H9 (cell line): ENCODE measurements at regions not wholly inside any gene's neighbourhood (a gene's known extent, or its start where the extent isn't known, plus 50 kb on each side); places are given as distances from the start of the nearest gene placed in this dataset.

Experiments used
- DNase-seq: peaks from one replicate; pipeline ENCODE4 v3.0.0-alpha.2; 2017
- H2AFZ ChIP-seq: one replicate; pipeline ENCODE4 v1.6.1; 2013; ENCODE audit warnings: mild to moderate bottlenecking, low read length, control low read depth, moderate library complexity
- H2AK5ac ChIP-seq: 2 replicates; pipeline ENCODE4 v1.6.1; 2013; ENCODE audit warnings: low read length, control low read depth, mixed read lengths; ENCODE audit not compliant: insufficient read length
- H2BK120ac ChIP-seq: one replicate; pipeline ENCODE4 v1.6.1; 2013; ENCODE audit warnings: low read depth, mild to moderate bottlenecking, low read length, control low read depth, inconsistent platforms; ENCODE audit not compliant: poor library complexity, severe bottlenecking
- H2BK12ac ChIP-seq: 2 replicates; pipeline ENCODE4 v1.6.1; 2013; ENCODE audit warnings: low read length, control low read depth, mixed read lengths, low read depth; ENCODE audit not compliant: insufficient read length
- H2BK15ac ChIP-seq: 2 replicates; pipeline ENCODE4 v1.6.1; 2013; ENCODE audit warnings: low read depth, low read length, control low read depth
- H2BK20ac ChIP-seq: one replicate; pipeline ENCODE4 v1.6.1; 2013; ENCODE audit warnings: low read depth, mild to moderate bottlenecking, low read length, control low read depth, inconsistent platforms; ENCODE audit not compliant: poor library complexity, severe bottlenecking
- H2BK5ac ChIP-seq: 2 replicates; pipeline ENCODE4 v1.6.1; 2013; ENCODE audit warnings: low read length, control low read depth, mixed read lengths; ENCODE audit not compliant: insufficient read length
- H3K14ac ChIP-seq: 2 replicates; pipeline ENCODE4 v1.6.1; 2013; ENCODE audit warnings: low read length, control low read depth; ENCODE audit not compliant: insufficient read depth
- H3K18ac ChIP-seq: 2 replicates; pipeline ENCODE4 v1.6.1; 2013; ENCODE audit warnings: low read depth, mild to moderate bottlenecking, mixed read lengths, low read length, control low read depth; ENCODE audit not compliant: insufficient read length
- H3K23ac ChIP-seq: 2 replicates; pipeline ENCODE4 v1.6.1; 2013; ENCODE audit warnings: low read length, control low read depth, mixed read lengths, low read depth; ENCODE audit not compliant: insufficient read length
- H3K23me2 ChIP-seq: 2 replicates; pipeline ENCODE4 v1.6.1; 2013; ENCODE audit warnings: low read depth, mild to moderate bottlenecking, mixed read lengths, low read length, control low read depth; ENCODE audit not compliant: insufficient read length, poor library complexity, severe bottlenecking
- H3K27ac ChIP-seq: 2 replicates; pipeline ENCODE4 v1.5.1; 2013; ENCODE audit warnings: low read length, control low read depth, mixed read lengths, low read depth; ENCODE audit not compliant: insufficient read length
- H3K27me3 ChIP-seq: 2 replicates; pipeline ENCODE4 v1.6.1; 2013; ENCODE audit warnings: low read length, control low read depth, inconsistent platforms; ENCODE audit not compliant: insufficient read depth
- H3K4ac ChIP-seq: 2 replicates; pipeline ENCODE4 v1.6.1; 2013; ENCODE audit warnings: low read depth, mild to moderate bottlenecking, control low read depth, inconsistent platforms, low read length, moderate library complexity
- H3K4me1 ChIP-seq: 2 replicates; pipeline ENCODE4 v1.6.1; 2013; ENCODE audit warnings: low read length, control low read depth, inconsistent platforms; ENCODE audit not compliant: insufficient read depth
- H3K4me2 ChIP-seq: 2 replicates; pipeline ENCODE4 v1.6.1; 2013; ENCODE audit warnings: low read length, control low read depth, mixed read lengths; ENCODE audit not compliant: insufficient read length, insufficient read depth
- H3K56ac ChIP-seq: 2 replicates; pipeline ENCODE4 v1.6.1; 2013; ENCODE audit warnings: low read depth, mild to moderate bottlenecking, mixed read lengths, low read length, control low read depth; ENCODE audit not compliant: insufficient read length
- H3K79me1 ChIP-seq: 2 replicates; pipeline ENCODE4 v1.6.1; 2013; ENCODE audit warnings: low read depth, mild to moderate bottlenecking, moderate library complexity, low read length, control low read depth, inconsistent platforms; ENCODE audit not compliant: insufficient read depth, poor library complexity, severe bottlenecking
- H3K79me2 ChIP-seq: 2 replicates; pipeline ENCODE4 v1.6.1; 2013; ENCODE audit warnings: low read length, control low read depth, inconsistent platforms; ENCODE audit not compliant: insufficient read depth
- H3K9ac ChIP-seq: 2 replicates; pipeline ENCODE4 v1.6.1; 2013; ENCODE audit warnings: low read length, control low read depth, mixed read lengths; ENCODE audit not compliant: insufficient read length; ENCODE audit errors: extremely low read depth
- H3K9me3 ChIP-seq: one replicate; pipeline ENCODE4 v1.6.1; 2013; ENCODE audit warnings: low read depth, low read length, inconsistent platforms; ENCODE audit not compliant: control insufficient read depth
- H3T11ph ChIP-seq: one replicate; pipeline ENCODE4 v1.6.1; 2013; ENCODE audit warnings: mild to moderate bottlenecking, low read length, control low read depth, inconsistent platforms
- H4K20me1 ChIP-seq: one replicate; pipeline ENCODE4 v1.6.1; 2013; ENCODE audit not compliant: control insufficient read depth, insufficient read length, insufficient read depth
- H4K5ac ChIP-seq: 2 replicates; pipeline ENCODE4 v1.6.1; 2013; ENCODE audit warnings: low read depth, mild to moderate bottlenecking, mixed read lengths, low read length, control low read depth; ENCODE audit not compliant: insufficient read length
- H4K8ac ChIP-seq: replicated peaks from 2 replicates; pipeline ENCODE4 v1.6.1; 2013; ENCODE audit warnings: low read length, control low read depth, mixed read lengths, low read depth; ENCODE audit not compliant: insufficient read length
- H4K91ac ChIP-seq: 2 replicates; pipeline ENCODE4 v1.6.1; 2013; ENCODE audit warnings: low read depth, mild to moderate bottlenecking, moderate library complexity, mixed read lengths, low read length, control low read depth; ENCODE audit not compliant: insufficient read length
- H3K27ac Mint-ChIP-seq, 3 experiments: 2 replicates in 2 of 3; 3 replicates in 1 of 3; pipeline ENCODE4 v1.8.0; 2020 to 2021; ENCODE audit warnings: mixed read lengths in 3 of 3, mild to moderate bottlenecking in 1 of 3, moderate library complexity in 1 of 3
- H3K27me3 Mint-ChIP-seq: 2 replicates; pipeline ENCODE4 v1.8.0; 2021; ENCODE audit warnings: low read depth, mild to moderate bottlenecking, moderate library complexity, mixed read lengths
- H3K36me3 Mint-ChIP-seq, 3 experiments: 2 replicates in 2 of 3; 3 replicates in 1 of 3; pipeline ENCODE4 v1.8.0; 2020 to 2021; ENCODE audit warnings: low read depth in 3 of 3, mixed read lengths in 3 of 3; ENCODE audit not compliant: insufficient read depth in 1 of 3
- H3K4me1 Mint-ChIP-seq, 2 experiments: 2 replicates each; pipeline ENCODE4 v1.8.0; 2020; ENCODE audit warnings: mixed read lengths in 2 of 2
- H3K4me3 Mint-ChIP-seq, 2 experiments: 2 replicates in 1 of 2; 3 replicates in 1 of 2; pipeline ENCODE4 v1.8.0; 2020 to 2021; ENCODE audit warnings: mild to moderate bottlenecking in 2 of 2, mixed read lengths in 2 of 2, moderate library complexity in 1 of 2
- H3K9me3 Mint-ChIP-seq, 2 experiments: 2 replicates in 1 of 2; 3 replicates in 1 of 2; pipeline ENCODE4 v1.8.0; 2020; ENCODE audit warnings: mild to moderate bottlenecking in 2 of 2, mixed read lengths in 2 of 2, moderate library complexity in 1 of 2
- CTCF ChIP-seq: fragments of 200-600 bp; sonication (generic); conservative IDR thresholded peaks from 3 replicates; pipeline ENCODE4 v1.8.0; 2021; ENCODE audit warnings: antibody characterized with exemption, mild to moderate bottlenecking
- WGBS: extraction: QIAGEN DNeasy Blood & Tissue Kit; methylation state at CpG from one replicate; pipeline ENCODE4 v1.1.7; 2013; ENCODE audit warnings: missing lambda C conversion rate, low lambda C conversion rate, mixed read lengths; ENCODE audit not compliant: insufficient read length; ENCODE audit errors: extremely low coverage; 5-methylcytosine and 5-hydroxymethylcytosine counted together

DNA sequence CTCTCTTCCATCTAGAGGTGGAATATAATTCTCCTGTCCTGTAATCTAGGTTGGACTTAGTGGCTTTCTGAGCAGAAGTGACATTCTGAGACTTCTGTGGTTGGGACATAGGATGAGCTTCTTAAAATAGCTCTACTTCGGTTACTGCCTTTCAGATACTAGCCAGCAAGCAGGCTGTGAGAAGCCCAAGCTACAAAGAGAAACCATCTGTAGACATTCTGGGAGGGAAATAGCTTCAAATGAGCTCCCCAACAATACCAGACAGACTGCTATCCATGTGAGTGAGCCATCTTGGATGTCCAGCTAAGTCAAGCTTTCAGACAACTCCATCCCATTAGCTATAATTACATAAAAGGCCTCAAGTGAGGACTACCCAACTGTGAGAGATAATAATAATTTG is 568.9 kb downstream of the DMRTA1 start:
- H3K4me1 ChIP-seq = no peaks in the 10 kb centered on the region
- H3K79me2 ChIP-seq = no peaks in the 10 kb centered on the region
- H3K23me2 ChIP-seq = no peaks in the 10 kb centered on the region
- H3K9me3 Mint-ChIP-seq = peaks cover 5 to 9% of the 10 kb centered on the region in 2 experiments; a peak in 4 of 5 replicates
- H2BK12ac ChIP-seq = no peak overlapping the region
- no peak overlapping the region for H3K9ac ChIP-seq
- no peak overlapping the region for H3K23ac ChIP-seq
- H2AFZ ChIP-seq = no peak overlapping the region
- no peak overlapping the region for H2BK120ac ChIP-seq
- no peak for DNase-seq
- H3T11ph ChIP-seq = no peak overlapping the region
- no CpG with 5 or more reads among the region's 1 CpG for WGBS
- H3K4me3 Mint-ChIP-seq = no peak overlapping the region
- H3K14ac ChIP-seq = no peak overlapping the region
- H4K5ac ChIP-seq = no peak overlapping the region
- no peaks in the 10 kb centered on the region for H3K27me3 Mint-ChIP-seq
- no peaks in the 10 kb centered on the region for H3K27me3 ChIP-seq
- H2BK5ac ChIP-seq = no peak overlapping the region
- no peak overlapping the region for H3K27ac Mint-ChIP-seq
- H3K56ac ChIP-seq = no peak overlapping the region
- H3K36me3 Mint-ChIP-seq = peaks cover 0 to 5% (median 0%) of the 10 kb centered on the region in 3 experiments; a peak in 2 of 7 replicates
- no peaks in the 10 kb centered on the region for H4K20me1 ChIP-seq
- no peak overlapping the region for H2BK20ac ChIP-seq
- no peak overlapping the region for H3K4me2 ChIP-seq
- H4K8ac ChIP-seq = no peak overlapping the region
- no peak overlapping the region for H4K91ac ChIP-seq
- no peak for TF ChIP-seq CTCF
- H3K79me1 ChIP-seq = no peaks in the 10 kb centered on the region
- H3K9me3 ChIP-seq = no peaks in the 10 kb centered on the region
- H3K27ac ChIP-seq = no peak overlapping the region
- H3K4me1 Mint-ChIP-seq = no peaks in the 10 kb centered on the region
- no peak overlapping the region for H3K4ac ChIP-seq
- H3K18ac ChIP-seq = no peak overlapping the region
- no peak overlapping the region for H2AK5ac ChIP-seq
- no peak overlapping the region for H2BK15ac ChIP-seq
